OCI-LY3 (cell line): ENCODE measurements at regions not wholly inside any gene's neighbourhood (a gene's known extent, or its start where the extent isn't known, plus 50 kb on each side); places are given as distances from the start of the nearest gene placed in this dataset.

ENCODE experiments used
- CTCF ChIP-seq: fragments of 200-600, 300-600 bp; sonication (generic); IDR thresholded peaks from 2 replicates; pipeline ENCODE4 v1.5.1; 2014; ENCODE audit warnings: antibody characterized with exemption, low read length, low read depth
- EZH2phosphoT487 ChIP-seq: fragments of 200-600 bp; shearing (Covaris generic); IDR thresholded peaks from 2 replicates; pipeline ENCODE4 v1.6.1; 2018; ENCODE audit warnings: antibody characterized with exemption, mixed run types, low read depth

- no peak for TF ChIP-seq EZH2phosphoT487
- no peak for TF ChIP-seq CTCF
Observed at GRCh38 chr11:8330404-8330803, 66.7 kb upstream of the LMO1 start.
